CD4-positive, alpha-beta T cell treated with Interleukin-4 for 1 hour (primary cell): ENCODE measurements at regions not wholly inside any gene's neighbourhood (a gene's known extent, or its start where the extent isn't known, plus 50 kb on each side); places are given as distances from the start of the nearest gene placed in this dataset.

Source experiments
- DNase-seq, 2 donors: peaks; one replicate each; pipeline ENCODE4 v3.0.0-alpha.2; 2020 to 2022

DNA sequence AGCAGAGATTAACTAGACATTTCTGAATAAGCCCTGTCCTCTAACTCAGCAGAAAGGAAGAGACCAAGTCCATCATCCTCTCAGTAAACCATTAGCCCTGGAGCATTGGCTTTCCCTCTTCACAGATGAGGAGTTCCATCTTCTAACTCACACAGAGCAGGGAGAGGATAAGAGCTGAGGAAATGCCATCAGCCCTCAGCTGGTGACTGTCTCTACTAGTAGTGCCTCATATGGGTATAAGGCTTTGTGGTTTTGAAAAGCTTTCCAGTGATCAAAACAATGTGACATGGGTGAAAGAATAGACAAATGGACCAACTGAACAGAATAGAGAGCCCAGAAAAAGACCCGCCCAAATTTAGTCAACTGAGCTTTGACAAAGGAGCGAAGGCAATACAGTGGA is 197.2 kb upstream of the NUDT4 start:
- no peak for DNase-seq

GRCh38 chr12:93181409-93181965 is 196.2 kb upstream of the NUDT4 start:
- DNase-seq: no peak

DNA sequence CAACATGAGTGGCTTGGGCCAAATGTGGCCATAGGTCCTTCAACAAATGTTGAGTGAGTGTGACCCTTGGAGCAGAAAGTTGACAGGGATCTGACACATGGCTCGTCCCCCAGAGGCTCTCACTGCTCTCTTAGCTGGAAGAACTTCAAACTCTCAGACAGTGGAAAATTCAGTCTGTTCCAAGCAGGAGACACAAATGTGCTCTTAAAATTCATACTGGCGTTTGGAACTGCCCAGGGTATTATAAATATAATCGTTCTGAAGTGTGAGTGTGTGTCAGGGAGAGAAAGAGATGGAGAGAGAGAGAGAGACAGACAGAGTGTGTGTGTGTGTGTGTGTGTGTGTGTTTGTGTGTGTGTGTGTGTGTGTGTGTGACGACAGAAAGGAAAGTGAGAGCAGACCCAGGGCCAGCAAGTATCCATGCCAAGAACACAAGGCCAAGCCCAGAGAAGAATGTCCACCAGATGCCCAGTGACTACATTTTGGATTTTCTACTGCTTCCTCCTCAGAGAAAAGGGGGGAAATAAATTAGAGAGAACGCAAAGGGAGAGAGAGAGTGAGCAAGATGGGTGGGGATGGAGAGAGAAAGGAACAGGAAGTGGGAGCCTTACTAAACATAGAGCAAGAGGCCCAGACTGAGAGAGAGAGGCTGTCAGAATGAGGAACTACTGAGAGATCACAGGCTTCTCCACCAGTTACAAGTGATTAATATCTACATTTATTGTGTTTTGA is 193.6 kb upstream of the NUDT4 start:
- peak; percentile 10 to 40 for DNase-seq

GRCh38 chr12:93184672-93185368 is 192.9 kb upstream of the NUDT4 start:
- no peak for DNase-seq

DNA sequence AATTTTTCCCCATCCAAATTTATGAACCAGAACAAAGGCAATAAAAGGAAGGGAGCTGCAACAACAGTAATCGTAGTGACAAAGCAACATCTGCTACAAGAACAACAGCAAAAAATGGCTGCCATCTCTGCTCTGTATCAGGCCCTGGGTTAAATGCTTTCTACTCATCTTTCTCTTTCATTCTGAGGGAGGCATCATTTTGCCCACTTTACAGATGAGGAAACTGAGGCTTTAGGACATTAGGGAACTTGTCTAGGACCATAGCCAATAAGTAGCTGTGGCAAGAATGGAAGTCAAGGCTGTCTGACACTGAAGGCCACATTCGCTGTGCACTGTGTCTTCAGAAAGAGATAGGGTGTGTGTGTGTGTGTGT is 192.4 kb upstream of the NUDT4 start:
- no peak for DNase-seq

GRCh38 chr12:93186131-93186530 is 191.6 kb upstream of the NUDT4 start:
- peak in 1 of 2 donors; percentile 14 for DNase-seq

DNA sequence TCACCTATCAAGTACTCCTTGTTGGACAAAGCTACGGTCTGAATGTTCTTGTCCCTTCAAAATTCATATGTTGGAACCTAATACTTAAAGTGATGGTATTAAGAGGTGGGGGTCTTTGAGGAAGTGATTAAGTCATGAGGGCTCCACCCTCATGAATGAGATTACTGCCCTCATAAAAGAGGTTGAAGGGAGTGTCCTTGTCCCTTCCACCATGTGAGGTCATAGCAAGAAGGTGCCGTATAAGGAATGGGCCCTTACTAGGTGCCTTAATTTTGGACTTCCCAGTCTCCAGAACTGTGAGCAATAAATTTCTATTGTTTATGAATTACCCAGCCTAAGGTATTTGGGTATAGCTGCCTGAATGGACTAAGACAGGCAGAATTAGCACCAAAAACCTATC is 191.1 kb upstream of the NUDT4 start:
- no peak for DNase-seq

GRCh38 chr12:93191423-93191822 is 186.3 kb upstream of the NUDT4 start:
- no peak for DNase-seq

DNA sequence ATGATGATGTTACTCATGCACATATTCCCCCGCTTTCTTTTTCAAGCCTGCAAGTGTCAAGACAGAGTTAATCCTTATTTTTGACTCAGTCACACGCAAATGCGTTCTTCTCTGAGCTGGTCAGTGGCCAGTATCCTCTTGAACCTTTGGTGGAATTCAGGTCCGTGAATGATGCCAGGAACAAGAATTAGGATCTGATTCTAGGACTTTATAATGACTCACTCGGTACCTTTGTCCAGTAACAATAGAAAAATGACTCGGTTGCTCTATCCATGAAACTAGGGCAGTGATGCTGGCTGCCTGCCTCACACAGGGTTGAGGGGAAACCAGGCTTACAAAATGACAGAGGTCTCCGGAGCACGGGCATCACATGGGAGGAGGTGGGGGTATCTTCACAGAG is 185.8 kb upstream of the NUDT4 start:
- no peak for DNase-seq

- no peak for DNase-seq
Observed at GRCh38 chr12:93192878-93193277, 184.8 kb upstream of the NUDT4 start.

GRCh38 chr12:93195511-93195910 is 182.2 kb upstream of the NUDT4 start:
- DNase-seq: no peak

DNA sequence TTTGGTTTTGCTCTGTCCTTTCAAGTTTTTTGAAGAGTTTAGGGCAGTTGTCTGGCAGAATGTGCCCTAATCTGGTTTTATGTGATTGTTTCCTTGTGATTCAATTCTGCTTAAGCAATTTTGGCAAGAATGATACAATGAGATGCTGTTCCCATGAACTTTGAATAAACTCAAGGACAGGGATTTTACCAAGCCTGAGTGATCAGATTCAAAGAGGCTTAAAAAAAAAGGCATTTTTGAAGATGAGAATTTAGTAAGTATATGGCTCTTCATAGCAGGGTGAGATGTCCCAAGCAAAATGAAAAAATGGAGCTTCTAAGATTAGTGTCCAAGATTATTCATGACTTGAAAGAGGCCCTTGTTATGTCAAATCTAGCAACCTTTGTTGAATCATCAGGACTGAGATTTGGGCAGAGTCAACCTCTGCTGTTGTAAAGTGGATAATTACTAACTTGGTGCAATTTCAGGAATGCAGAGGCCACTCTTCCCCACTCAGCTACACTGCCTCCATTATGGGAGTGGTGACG is 180.6 kb upstream of the NUDT4 start:
- DNase-seq: no peak

GRCh38 chr12:93198086-93198485 is 179.6 kb upstream of the NUDT4 start:
- DNase-seq: no peak

DNA sequence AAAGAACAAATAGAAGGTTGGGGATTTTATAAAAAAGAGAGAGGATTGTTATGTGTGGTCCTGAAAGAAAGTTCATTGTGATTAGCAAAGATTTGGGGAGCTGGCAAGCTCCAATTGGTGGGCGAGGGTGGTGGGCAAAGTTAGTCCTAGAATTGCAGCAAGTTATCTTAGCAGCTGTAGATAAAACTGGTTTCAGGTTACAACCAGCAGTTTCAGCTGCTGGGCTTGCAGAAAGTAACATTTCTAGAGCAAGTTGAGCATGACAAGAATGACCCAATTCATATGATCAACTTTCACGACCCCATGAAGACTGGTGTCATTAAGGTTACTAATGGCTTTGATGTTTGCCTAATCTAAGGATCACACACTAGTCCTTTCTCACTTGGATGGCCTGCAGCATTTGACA is 177.9 kb upstream of the NUDT4 start:
- no peak for DNase-seq

DNA sequence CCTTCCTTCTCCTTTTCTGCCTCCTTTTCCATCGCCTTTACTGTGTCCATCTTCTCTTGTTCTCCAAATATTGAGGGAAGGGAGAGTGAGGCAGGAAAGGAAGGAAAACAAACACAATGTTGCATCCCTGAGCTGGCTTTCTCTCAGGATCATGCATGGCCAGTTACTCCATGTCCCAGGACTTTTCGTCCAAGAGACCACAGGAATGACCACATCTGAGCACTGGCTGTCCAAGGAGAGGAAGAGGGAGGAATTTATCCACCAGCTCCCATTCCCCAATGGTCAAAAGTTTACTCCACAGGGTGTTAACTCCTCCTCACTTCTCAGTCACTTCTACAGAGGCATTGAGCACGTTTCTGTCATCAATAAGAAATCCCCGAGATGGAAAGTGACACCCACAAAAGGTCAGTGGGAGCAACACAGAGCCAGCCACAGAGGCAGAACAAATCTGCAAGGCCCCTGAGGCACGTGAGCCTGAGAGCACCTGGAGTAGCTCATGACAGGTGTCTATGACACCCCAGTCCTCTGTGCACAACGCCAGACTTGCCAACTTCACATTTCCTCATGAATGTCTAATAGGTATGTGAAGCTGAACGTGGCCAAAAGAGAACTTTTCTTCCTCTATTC is 177.3 kb upstream of the NUDT4 start:
- no peak for DNase-seq

DNA sequence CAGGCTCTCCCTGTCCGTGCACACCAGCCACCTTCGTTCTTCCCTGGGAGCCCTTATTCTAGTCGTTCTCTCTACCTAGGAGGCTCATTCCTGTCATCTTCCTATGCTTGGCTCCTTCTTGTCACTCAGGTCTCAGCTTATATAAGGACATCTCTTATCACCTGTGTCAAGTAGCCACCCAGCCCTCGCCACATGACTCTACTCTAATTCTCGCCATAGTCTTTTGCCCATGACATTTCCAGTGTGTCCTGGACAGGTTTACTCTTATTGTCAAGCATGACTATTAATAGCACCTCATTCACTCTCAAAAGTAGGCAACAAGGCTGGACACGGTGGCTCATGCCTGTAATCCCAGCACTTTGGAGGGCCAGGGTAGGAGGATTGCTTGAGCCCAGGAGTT is 175.7 kb upstream of the NUDT4 start:
- DNase-seq: no peak

GRCh38 chr12:93202688-93203087 is 175.0 kb upstream of the NUDT4 start:
- no peak for DNase-seq

- no peak for DNase-seq
Observed at GRCh38 chr12:93203361-93203760, 174.4 kb upstream of the NUDT4 start.

DNA sequence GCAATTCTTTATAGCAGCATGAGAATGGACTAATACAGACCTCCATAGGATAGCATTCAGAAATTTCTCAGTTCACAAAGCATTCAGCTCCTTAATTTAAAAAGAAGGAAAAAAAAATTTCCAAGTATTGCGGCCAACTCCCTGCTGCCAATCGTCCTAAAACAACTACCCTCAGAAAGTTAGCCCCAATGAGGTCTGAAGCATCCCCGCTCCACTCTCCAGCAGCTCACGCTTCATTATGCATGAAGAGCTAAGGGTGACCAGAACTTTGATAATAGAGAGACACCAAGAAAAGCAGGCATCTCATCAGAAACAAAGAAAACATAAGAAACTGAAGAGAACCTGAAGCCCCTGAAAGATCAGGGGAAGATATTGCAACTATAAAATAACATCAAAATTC is 172.8 kb upstream of the NUDT4 start:
- no peak for DNase-seq

GRCh38 chr12:93205361-93205760 is 172.4 kb upstream of the NUDT4 start:
- DNase-seq: no peak

DNA sequence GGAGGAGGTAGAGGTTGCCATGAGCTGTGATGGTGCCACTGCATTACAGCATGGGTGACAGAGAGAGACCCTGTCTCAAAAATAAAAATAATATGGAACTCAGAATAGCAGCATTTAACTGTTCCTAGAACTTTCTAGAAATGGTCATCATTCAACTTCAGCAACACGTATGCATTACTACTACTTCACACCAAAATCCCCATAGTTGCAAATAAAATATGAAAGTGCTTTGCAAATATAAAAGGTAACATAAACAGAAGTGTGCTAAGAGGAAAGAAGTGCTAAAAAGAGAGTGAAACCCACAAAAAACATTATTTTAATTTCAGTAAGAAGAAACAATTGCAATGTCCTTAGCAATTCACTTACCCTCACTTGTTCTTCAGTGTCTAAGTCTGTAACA is 169.7 kb upstream of the NUDT4 start:
- DNase-seq: no peak

DNA sequence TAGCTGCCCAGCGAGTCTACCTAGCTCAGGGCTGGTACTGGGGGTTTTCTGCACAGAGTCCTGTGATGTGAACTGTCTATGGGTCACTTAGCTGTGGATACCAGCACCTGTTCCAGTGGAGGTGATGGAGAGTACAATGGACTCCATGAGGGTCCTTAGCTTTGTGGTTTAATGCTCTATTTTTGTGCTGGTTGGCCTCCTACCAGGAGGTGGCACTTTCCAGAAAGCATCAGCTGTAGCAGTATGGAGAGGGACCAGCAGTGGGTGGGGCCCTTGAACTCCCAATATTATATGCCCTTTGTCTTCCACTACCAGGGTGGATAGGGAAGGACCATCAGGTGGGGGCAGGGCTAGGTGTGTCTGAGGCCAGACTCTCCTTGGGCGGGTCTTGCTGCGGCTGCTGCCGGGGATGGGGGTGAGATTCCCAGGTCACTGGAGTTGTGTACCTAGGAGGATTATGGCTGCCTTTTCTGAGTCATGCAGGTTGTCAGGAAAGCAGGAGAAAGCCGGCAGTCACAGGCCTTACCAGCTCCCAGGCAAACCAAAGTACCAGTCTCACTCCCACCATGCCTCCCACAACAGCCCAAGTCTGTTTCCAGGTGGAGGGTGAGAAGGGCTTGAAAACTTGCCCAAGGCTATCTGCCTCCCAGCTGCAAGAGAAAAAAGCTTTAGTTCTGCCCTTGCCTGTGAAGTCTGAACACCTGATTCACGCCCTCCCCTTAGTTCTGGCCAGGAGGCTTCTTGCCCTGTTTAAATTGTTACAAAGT is 163.0 kb upstream of the NUDT4 start:
- DNase-seq: no peak

GRCh38 chr12:93215290-93215678 is 162.4 kb upstream of the NUDT4 start:
- no peak for DNase-seq
